CD4-positive, alpha-beta T cell (primary cell): ENCODE measurements at regions not wholly inside any gene's neighbourhood (a gene's known extent, or its start where the extent isn't known, plus 50 kb on each side); places are given as distances from the start of the nearest gene placed in this dataset. TPM values are rescaled to one million over a fixed set of nuclear protein-coding genes. Genes with fewer than 3 reads are reported as not detected.
A peak's percentile ranks its signal among the peaks of the same experiment; 100 is the strongest.

Experiments used
- ATAC-seq: fragments of 200-7000 bp; cut with Tn5 transposase; one replicate; pipeline ENCODE4 v1.10.0; 2022; ENCODE audit warnings: mild to moderate bottlenecking; ENCODE audit not compliant: poor library complexity
- CTCF ChIA-PET: fragments of 350-600 bp; sonication (Branson Sonifier 250); formaldehyde crosslinking; loops from one replicate; lab custom pipeline; 2021; ENCODE audit warnings: antibody characterized with exemption, inconsistent platforms; lab: Charles Lee
- POLR2A ChIA-PET: fragments of 350-600 bp; sonication (Branson Sonifier 250); formaldehyde crosslinking; loops from one replicate; lab custom pipeline; 2021; ENCODE audit warnings: antibody characterized with exemption, inconsistent platforms; lab: Charles Lee
- DNase-seq, 14 experiments: peaks; one replicate each; pipeline ENCODE4 v3.0.0-alpha.2; 2013 to 2020; ENCODE audit warnings: mixed read lengths in 2 of 14
- H3K27ac ChIP-seq, 2 donors: one replicate each; pipeline versions ENCODE4 v1.5.1 to v1.7.0; 2013; ENCODE audit warnings: low read length in 2 of 2, low read depth in 1 of 2, mild to moderate bottlenecking in 1 of 2
- H3K27me3 ChIP-seq, 2 experiments: 1 replicate in 1 of 2; 2 replicates in 1 of 2; pipeline versions ENCODE4 v1.6.1 to v1.7.0; 2013; ENCODE audit warnings: low read length in 2 of 2, control low read depth in 1 of 2, mild to moderate bottlenecking in 1 of 2, moderate library complexity in 1 of 2; ENCODE audit not compliant: insufficient read depth in 2 of 2, control insufficient read depth in 1 of 2
- H3K36me3 ChIP-seq: one replicate; pipeline ENCODE4 v1.6.1; 2013; ENCODE audit warnings: low read length, control low read depth; ENCODE audit not compliant: insufficient read depth
- H3K4me1 ChIP-seq: one replicate; pipeline ENCODE4 v1.6.1; 2013; ENCODE audit warnings: low read length, control low read depth; ENCODE audit not compliant: insufficient read depth
- H3K4me3 ChIP-seq: one replicate; pipeline ENCODE4 v1.5.1; 2013; ENCODE audit warnings: mild to moderate bottlenecking, low read length, moderate library complexity
- H3K9me3 ChIP-seq, 2 experiments: 1 replicate in 1 of 2; 2 replicates in 1 of 2; pipeline versions ENCODE4 v1.6.1 to v1.7.0; 2013; ENCODE audit warnings: low read length in 2 of 2, mild to moderate bottlenecking in 2 of 2, control low read depth in 1 of 2, moderate library complexity in 1 of 2; ENCODE audit not compliant: control insufficient read depth in 1 of 2, insufficient read depth in 1 of 2
- H3K27ac Mint-ChIP-seq: one replicate; pipeline ENCODE4 v1.8.0; 2020; ENCODE audit warnings: mixed read lengths
- H3K27me3 Mint-ChIP-seq: one replicate; pipeline ENCODE4 v1.8.0; 2021; ENCODE audit warnings: mixed read lengths
- H3K36me3 Mint-ChIP-seq: one replicate; pipeline ENCODE4 v1.8.0; 2021; ENCODE audit warnings: low read depth, mixed read lengths
- H3K4me1 Mint-ChIP-seq: one replicate; pipeline ENCODE4 v1.8.0; 2021; ENCODE audit warnings: low read depth, mixed read lengths
- H3K4me3 Mint-ChIP-seq: one replicate; pipeline ENCODE4 v1.8.0; 2020; ENCODE audit warnings: mild to moderate bottlenecking, mixed read lengths
- H3K9me3 Mint-ChIP-seq: one replicate; pipeline ENCODE4 v1.8.0; 2020; ENCODE audit warnings: mixed read lengths
- CTCF ChIP-seq: fragments of 200-600 bp; IDR thresholded peaks from one replicate; pipeline ENCODE4 v1.8.0; 2022; ENCODE audit warnings: antibody characterized with exemption, mild to moderate bottlenecking
- intact Hi-C, 2 experiments: fragments of 100-400 bp; cut with DNase I in 1 of 2; cut with micrococcal nuclease in 1 of 2; formaldehyde crosslinking; loops; one replicate each; pipeline versions ENCODE4 v1.15.1 to v1.9.0; 2023 to 2025; cut with DNase I, micrococcal nuclease
- microRNA-seq: library from miRNA; unstranded; fragments of <30 nt; microRNA quantifications from one replicate; pipeline ENCODE4 v1.2.0, GENCODE V29; 2021; ENCODE audit warnings: borderline microRNAs expressed, borderline replicate concordance

- ChIA-PET CTCF (interaction anchor here (0.7 kb wide), 1 partner anchor 11 kb away, joined by 3 read pairs; no protein-coding TSS in a partner anchor), POLR2A (interaction anchor here (1.0 to 7.0 kb wide), 5 partner anchors 15 to 52 kb away, joined by 3 to 47 read pairs (median 4); partner anchors contain the start of gene KLF6)
- Mint-ChIP-seq H3K27ac (no peak overlapping the region), H3K9me3 (no peaks in the 10 kb centered on the region), H3K27me3 (no peaks in the 10 kb centered on the region), H3K4me1 (peaks cover 7% of the 10 kb centered on the region), H3K36me3 (no peaks in the 10 kb centered on the region), H3K4me3 (peak overlapping the region; percentile 21)
- no peaks in the 10 kb centered on the region for H3K36me3 ChIP-seq
- no peak overlapping the region for H3K4me3 ChIP-seq
- ATAC-seq (no peak), DNase-seq (peak in 2 of 14 experiments; percentile 57 to 61)
- H3K27me3 ChIP-seq, result no peaks in the 10 kb centered on the region
- no peak for TF ChIP-seq CTCF
- intact Hi-C loops, result no loop called here
- H3K27ac ChIP-seq, result no peak overlapping the region
- H3K4me1 ChIP-seq, result peaks cover 11% of the 10 kb centered on the region
- no peaks in the 10 kb centered on the region for H3K9me3 ChIP-seq
Observed at GRCh38 chr10:3836222-3836820, 51.3 kb upstream of the KLF6 start.

GRCh38 chr10:3835770-3836169 lies 50.8 kb upstream of the KLF6 start:
- no peak for TF ChIP-seq CTCF
- H3K9me3 Mint-ChIP-seq, result no peaks in the 10 kb centered on the region
- POLR2A ChIA-PET, result interaction anchor here (1.0 to 7.0 kb wide), 5 partner anchors 15 to 51 kb away, joined by 3 to 47 read pairs (median 4); partner anchors contain the start of gene KLF6
- no peaks in the 10 kb centered on the region for H3K27me3 Mint-ChIP-seq
- no peak overlapping the region for H3K27ac Mint-ChIP-seq
- no peaks in the 10 kb centered on the region for H3K36me3 ChIP-seq
- no peak overlapping the region for H3K27ac ChIP-seq
- intact Hi-C loops, result no loop called here
- no peak for ATAC-seq
- H3K4me3 Mint-ChIP-seq, result peak overlapping the region; percentile 3
- H3K4me1 Mint-ChIP-seq, result peaks cover 7% of the 10 kb centered on the region
- no peaks in the 10 kb centered on the region for H3K27me3 ChIP-seq
- no peaks in the 10 kb centered on the region for H3K36me3 Mint-ChIP-seq
- H3K4me1 ChIP-seq, result peaks cover 11% of the 10 kb centered on the region
- CTCF ChIA-PET, result interaction anchor here (0.7 kb wide), 1 partner anchor 12 kb away, joined by 3 read pairs; no protein-coding TSS in a partner anchor
- peak in 2 of 14 experiments; percentile 58 to 69 for DNase-seq
- H3K4me3 ChIP-seq, result no peak overlapping the region
- no peaks in the 10 kb centered on the region for H3K9me3 ChIP-seq

- Mint-ChIP-seq H3K36me3 (no peaks in the 10 kb centered on the region), H3K27ac (no peak overlapping the region), H3K4me1 (peaks cover 10% of the 10 kb centered on the region), H3K9me3 (no peaks in the 10 kb centered on the region), H3K4me3 (no peak overlapping the region), H3K27me3 (no peaks in the 10 kb centered on the region)
- Histone ChIP-seq H3K27me3 (no peaks in the 10 kb centered on the region), H3K9me3 (no peaks in the 10 kb centered on the region), H3K27ac (no peak overlapping the region), H3K4me3 (no peak overlapping the region), H3K36me3 (no peaks in the 10 kb centered on the region), H3K4me1 (peaks cover 14% of the 10 kb centered on the region)
- ATAC-seq, result no peak
- no peak for DNase-seq
- POLR2A ChIA-PET, result interaction anchor here (1.1 to 7.0 kb wide), 4 partner anchors 24 to 50 kb away, joined by 3 to 47 read pairs (median 3); partner anchors contain the start of gene KLF6
- no peak for TF ChIP-seq CTCF
- CTCF ChIA-PET, result no interaction called here
- intact Hi-C loops, result no loop called here
Observed at GRCh38 chr10:3834947-3835346, 49.9 kb upstream of the KLF6 start.

Small RNA genes in the stretch of these regions (microRNA-seq; reads per million reads assigned to microRNA genes)
- not detected for gene MIR6078
